ENCODE measurements at regions not wholly inside any gene's neighbourhood (a gene's known extent, or its start where the extent isn't known, plus 50 kb on each side); places are given as distances from the start of the nearest gene placed in this dataset.

GRCh38 chr4:123193802-123194367, 202.7 kb upstream of the SPRY1 start:
- no peak for TF ChIP-seq MAX (IDR thresholded peaks at IDR 0.05)
- TF ChIP-seq RNF2 (IDR thresholded peaks at IDR 0.05; ENCODE audit: borderline replicate concordance, low read depth): no peak
- TF ChIP-seq EHF (CRISPR knock-in tag; IDR thresholded peaks at IDR 0.05): no peak
- no peak for TF ChIP-seq CTCF (IDR thresholded peaks at IDR 0.05)
